Right kidney (tissue), 1 donor: ENCODE measurements at regions not wholly inside any gene's neighbourhood (a gene's known extent, or its start where the extent isn't known, plus 50 kb on each side); places are given as distances from the start of the nearest gene placed in this dataset.

Experiments used
- DNase-seq: peaks from one replicate; pipeline ENCODE4 v3.0.0-alpha.2; 2016

- peak; percentile 40 for DNase-seq
Observed at GRCh38 chrX:33725535-33726210, 406.4 kb downstream of the FAM47A start.

DNA sequence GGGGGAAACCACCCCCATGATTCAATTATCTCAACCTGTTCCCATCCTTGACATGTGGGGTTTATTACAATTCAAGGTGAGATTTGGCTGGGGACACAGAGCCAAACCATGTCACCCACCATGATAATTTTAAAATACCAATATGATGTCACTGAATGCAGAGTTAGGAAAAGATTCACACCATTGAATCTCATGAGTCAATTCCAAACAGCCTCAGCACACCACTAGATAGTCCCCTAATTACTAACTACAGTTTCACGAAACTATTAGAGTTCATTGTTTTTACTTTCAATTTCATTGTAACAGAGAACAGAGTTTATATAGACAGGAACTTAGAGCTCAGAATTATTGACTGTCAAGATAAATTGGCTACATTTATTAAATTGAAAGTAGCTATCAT, 410.2 kb downstream of the FAM47A start:
- no peak for DNase-seq

GRCh38 chrX:33686105-33686504, 446.0 kb downstream of the FAM47A start:
- no peak for DNase-seq
